HG03039 (cell line): ENCODE measurements at regions not wholly inside any gene's neighbourhood (a gene's known extent, or its start where the extent isn't known, plus 50 kb on each side); places are given as distances from the start of the nearest gene placed in this dataset.

ENCODE experiments used
- ATAC-seq: cut with Tn5 transposase; IDR thresholded peaks from one replicate; pipeline ENCODE4 v1.9.1; 2021; ENCODE audit warnings: mild to moderate bottlenecking, moderate library complexity; ENCODE audit not compliant: unreplicated experiment

GRCh38 chr1:181383695-181384094 lies 99.6 kb upstream of the CACNA1E start:
- no peak for ATAC-seq

GRCh38 chr1:181386340-181386739 lies 97.0 kb upstream of the CACNA1E start:
- no peak for ATAC-seq

DNA sequence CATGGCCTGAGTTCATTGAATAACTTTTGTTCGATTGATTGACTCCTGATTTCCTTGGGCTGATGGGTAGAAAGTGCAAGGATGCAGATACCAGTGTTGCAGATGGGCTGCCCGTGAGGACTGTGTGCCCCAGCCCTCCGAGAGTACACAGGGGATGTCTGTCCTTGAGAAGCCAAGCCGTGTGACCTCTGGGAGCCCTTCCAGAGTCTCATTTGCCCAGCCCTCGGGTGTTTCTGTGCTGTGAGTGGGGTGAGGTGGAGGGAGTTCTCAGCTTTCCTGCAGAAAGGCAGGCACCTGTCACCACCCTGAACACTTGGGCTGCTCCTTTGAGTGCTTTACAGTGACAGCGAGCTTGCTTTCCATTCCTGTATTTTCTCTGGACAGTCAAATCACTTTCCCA lies 96.4 kb upstream of the CACNA1E start:
- ATAC-seq = no peak

DNA sequence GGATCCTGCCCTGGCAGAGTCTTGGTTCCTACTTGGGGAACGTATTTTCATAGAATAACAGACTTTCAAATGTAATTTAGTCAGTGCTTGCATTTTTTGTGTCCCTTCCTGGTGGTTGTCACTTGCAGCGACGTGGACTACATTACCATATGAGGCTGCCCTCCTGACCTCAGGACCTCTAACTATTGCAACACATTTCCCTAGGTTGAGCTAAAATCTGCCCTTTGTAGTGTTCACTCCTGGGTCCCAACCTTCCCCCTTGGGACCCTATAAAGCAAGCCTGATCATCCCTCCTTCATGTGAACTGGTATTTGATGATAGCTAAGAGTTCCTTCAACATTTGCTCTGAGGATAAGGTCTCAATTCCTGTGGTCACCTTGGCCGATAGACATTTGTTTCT lies 95.6 kb upstream of the CACNA1E start:
- no peak for ATAC-seq

GRCh38 chr1:181390410-181391077 lies 92.8 kb upstream of the CACNA1E start:
- no peak for ATAC-seq

DNA sequence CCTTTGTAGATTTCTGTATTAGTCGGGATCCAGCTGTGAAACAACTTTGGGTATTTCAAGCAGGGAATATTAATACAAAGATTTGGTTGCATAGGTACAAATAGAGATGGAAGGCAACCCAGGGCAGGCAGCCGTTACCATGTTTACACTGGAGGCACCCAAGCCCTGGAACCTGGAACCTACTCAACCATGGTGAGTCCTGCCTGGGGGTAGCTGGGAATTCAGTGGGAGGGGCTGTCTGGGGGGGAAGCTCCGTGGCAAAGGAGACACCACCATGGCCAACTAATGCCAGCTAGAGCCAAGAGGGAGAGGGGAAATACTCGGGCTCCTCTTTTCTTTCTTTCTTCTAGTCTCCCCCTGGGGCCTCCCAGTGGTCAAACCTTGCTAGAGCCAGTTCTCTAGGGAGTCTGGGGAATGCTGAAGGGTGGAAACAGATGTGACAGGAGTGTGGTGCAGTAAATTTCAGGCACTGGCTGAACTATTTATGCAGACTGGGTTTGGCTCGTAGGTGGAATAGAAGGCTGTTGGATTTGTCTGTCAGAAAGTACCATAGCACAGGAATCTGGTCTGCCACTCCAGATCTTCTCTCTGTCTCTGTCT lies 91.9 kb upstream of the CACNA1E start:
- no peak for ATAC-seq

DNA sequence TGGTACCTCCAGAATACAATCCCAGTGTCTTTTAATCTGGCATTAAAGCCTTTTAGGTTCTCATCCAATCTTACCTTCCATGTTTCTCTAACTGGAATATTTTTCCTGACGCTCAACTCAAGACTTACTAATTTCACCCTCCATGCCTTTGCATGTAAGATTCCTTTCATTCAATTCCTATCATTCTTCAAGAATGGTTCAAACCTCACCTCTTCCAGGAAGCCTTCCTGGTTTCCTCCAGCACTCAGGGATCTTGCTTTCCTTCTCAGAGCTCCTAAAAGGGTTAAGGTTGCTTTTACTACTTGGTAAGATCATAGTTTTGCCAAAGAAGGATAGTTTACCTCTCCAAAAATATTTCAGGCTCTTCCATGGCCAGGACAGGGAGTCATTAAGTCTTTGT lies 91.2 kb upstream of the CACNA1E start:
- ATAC-seq = no peak

DNA sequence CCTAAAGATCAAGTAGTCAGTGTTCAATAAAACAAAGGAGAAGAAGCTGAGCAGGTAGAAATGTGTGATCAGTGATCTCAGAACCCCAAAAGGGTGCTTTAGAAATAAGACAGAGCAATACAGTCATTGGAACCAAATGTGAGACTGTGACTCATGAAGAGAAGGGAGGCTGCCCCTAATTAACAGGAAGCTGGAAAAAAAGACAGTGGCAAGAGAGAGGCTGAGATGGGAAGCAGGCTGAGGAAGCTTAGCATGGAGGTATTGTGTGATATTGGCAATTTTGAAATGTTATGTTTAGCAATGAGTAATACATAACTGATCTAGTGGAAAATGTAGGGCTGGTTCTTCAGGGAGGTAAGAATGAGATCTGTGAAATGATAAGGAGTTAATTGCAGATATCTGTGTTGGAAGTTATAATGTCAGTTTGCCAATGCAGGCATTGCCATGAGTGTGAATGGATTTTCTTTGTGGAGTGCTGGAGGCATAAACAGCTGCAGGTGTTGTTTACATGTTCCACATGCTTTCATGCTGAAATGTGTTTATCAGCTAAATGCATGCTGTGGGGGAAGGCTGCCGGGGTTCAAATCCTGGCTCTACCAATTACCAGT lies 90.6 kb upstream of the CACNA1E start:
- ATAC-seq = no peak

DNA sequence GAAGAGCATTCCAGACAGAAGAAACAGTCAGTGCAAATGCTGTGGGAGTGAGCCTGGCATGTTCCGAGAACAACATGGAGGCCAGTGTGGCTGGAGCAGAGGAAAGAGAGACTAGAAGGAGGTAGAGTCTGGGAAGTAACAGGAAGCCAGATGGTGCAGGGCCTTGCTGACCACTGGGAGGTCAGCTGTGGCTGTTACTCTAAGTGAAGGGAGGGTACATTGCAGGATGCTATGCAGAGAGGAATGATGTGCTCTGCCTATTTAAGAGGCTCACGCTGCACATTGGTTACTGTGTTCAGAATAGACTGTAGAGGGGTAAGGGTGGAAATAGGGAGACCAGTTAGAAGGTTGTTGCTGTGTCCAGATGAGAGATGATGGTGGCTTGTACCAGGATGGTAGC lies 88.6 kb upstream of the CACNA1E start:
- ATAC-seq = no peak

- ATAC-seq = no peak
These were observed 87.1 kb upstream of the CACNA1E start for GRCh38 chr1:181396171-181396670.

DNA sequence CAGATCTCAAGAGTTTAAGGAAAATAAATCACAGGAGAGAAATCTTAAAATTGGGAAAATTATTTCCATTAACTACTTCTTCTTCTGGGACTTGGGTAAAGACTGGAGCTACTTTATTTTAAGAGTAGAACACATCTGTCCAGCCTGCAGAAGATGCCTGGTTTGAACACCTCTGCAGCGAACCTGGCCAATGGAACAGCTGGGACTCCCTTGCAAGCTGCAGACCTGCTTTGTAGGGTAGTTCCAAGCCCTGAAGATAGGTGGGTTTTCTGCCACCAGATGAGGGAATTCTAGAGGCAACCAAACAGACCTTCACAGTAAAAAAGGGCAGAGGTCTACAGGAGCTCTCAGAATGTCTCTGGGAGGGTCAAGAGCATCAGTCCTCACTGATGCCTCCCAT lies 86.5 kb upstream of the CACNA1E start:
- ATAC-seq = no peak

DNA sequence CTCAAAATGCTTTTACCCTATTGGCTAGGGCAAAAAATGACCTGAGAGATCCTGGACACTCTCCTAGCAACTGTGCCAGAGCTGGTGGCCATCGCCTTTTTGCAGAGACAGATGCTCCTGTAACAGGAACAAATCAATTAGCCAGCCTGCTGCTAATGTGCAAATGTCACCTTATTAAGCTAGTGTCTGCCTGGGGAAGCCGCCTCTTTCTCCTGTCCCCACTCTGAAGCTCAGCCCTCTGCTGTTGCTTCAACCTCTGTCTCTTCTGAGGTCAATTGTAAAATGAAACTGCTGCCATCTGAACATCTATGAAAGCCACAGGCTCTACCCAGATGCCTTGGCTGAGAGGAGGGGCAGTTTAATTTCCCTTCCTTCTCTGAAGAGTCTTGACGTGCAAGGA lies 85.5 kb upstream of the CACNA1E start:
- no peak for ATAC-seq

- ATAC-seq = peak; percentile 83
These were observed 84.8 kb upstream of the CACNA1E start for GRCh38 chr1:181398544-181398943.

DNA sequence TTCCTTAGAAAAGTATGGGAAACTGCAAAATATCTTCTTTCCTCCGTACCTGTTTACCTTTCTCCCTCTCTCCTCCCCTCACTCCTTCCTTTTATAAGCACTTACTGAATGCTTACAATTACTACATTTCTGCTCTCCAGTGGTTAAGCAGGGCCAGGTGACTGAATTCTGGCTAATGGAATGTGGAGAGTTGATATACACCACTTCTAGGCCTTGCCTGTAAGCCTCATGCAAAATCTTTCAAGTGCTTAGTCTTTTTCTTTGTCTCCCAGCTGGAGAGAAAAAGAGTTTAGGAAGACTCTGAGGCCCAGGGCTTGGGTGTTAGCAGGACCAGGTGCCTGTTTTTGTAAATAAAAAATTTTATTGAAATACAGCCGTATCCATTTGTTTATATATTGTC lies 77.7 kb upstream of the CACNA1E start:
- ATAC-seq = no peak

- ATAC-seq = no peak
These were observed 76.3 kb upstream of the CACNA1E start for GRCh38 chr1:181406989-181407388.

- no peak for ATAC-seq
These were observed 73.3 kb upstream of the CACNA1E start for GRCh38 chr1:181409981-181410380.

DNA sequence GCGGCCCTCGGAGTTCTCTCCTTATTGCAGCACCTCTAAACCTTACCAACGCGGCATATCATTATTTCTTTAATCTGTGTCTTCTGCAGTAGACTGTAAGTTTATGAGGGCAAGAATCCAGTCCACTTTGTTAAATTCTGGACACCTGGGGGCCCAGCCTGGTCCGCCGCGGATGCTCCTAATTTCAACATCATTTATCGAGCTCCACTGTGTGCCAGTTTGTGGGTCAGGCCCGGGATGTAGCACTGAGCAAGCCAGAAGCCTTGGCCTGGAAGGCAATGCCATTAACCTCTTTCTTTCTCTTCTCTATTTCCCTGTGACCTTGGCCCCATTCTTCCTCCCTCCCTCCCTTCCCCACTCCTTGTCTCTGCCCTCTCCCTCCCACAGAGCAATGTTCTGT lies 70.6 kb upstream of the CACNA1E start:
- ATAC-seq = no peak

DNA sequence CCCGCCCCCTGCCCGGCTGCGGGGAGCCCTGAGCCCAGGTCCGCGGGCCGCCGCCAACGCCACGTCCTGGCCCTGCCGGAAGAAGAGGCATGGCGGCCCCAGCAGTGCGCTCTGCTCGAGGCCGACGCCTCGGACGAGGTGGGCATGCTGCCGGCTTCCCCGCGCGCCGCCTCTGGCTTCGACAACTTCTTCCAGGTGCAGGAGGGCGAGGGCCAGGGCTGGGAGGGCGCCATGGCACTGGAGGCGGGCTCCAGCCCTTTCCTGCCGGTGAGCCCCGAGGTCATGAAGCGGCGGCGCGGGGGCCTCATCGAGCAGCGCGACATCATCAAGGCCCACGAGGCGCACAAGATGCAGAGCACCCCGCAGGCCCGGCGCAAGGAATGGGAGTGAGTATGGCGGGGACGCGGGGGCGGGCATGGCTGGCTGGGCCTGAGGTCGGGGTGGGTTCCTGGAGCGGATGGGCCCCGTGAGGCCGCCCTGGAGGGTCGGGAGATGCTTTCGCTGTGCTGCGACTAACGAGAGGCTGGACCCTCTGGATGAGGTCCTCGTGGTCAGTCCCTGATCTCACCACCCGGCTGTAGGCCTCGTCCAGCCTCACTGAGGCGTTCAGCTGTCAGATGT lies 70.0 kb upstream of the CACNA1E start:
- ATAC-seq = no peak

GRCh38 chr1:181413836-181414235 lies 69.5 kb upstream of the CACNA1E start:
- ATAC-seq = no peak

DNA sequence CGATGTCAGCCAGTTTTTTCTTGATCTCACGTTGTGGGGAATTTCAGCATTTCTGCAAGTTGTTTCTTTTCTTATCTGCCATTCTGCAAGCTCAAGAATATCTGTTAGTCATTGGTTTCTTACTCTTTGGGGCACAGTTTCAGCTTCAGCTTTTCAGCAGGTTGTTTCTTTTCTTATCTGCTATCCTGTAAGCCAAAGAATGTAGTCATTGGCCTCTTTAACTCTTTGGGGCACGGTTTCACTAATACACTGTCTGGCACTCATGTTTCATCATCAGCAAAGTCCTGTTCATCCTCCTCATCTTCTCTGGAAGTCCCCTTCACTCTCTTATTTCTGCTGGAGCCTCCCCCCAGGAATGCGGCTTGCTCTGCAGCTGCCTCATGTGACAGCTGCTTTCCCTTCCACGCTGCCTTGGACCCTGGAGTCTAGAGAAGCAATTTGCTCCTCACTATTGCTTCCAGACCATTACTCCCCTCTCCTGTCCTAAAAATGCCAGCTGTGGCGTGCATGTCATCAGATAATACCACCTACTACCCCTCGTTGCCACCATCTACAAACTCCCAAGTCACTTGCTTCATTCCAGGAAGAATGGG lies 67.0 kb upstream of the CACNA1E start:
- ATAC-seq = no peak

GRCh38 chr1:181417915-181418314 lies 65.4 kb upstream of the CACNA1E start:
- no peak for ATAC-seq
